HAP-1 (cell line): ENCODE measurements at regions not wholly inside any gene's neighbourhood (a gene's known extent, or its start where the extent isn't known, plus 50 kb on each side); places are given as distances from the start of the nearest gene placed in this dataset.

ENCODE experiments used
- DNase-seq, 2 experiments: peaks; one replicate each; pipeline ENCODE4 v3.0.0-alpha.2; 2016 to 2020; ENCODE audit warnings: low spot score in 2 of 2
- H3K27me3 ChIP-seq: fragments of 250-450 bp; sonication (Bioruptor Pico); 2 replicates; pipeline ENCODE4 v1.5.1; 2020; ENCODE audit warnings: low read depth, mild to moderate bottlenecking, moderate library complexity
- H3K36me3 ChIP-seq: fragments of 250-450 bp; sonication (Bioruptor Pico); replicated peaks from 2 replicates; pipeline ENCODE4 v1.5.1; 2020; ENCODE audit warnings: mild to moderate bottlenecking
- H3K4me1 ChIP-seq: fragments of 250-450 bp; sonication (Bioruptor Pico); 2 replicates; pipeline ENCODE4 v1.5.1; 2020; ENCODE audit warnings: mild to moderate bottlenecking
- H3K4me3 ChIP-seq: fragments of 250-450 bp; sonication (Bioruptor Pico); 2 replicates; pipeline ENCODE4 v1.5.1; 2020; ENCODE audit warnings: mild to moderate bottlenecking, moderate library complexity
- H3K9me3 ChIP-seq: fragments of 250-450 bp; sonication (Bioruptor Pico); 2 replicates; pipeline ENCODE4 v1.5.1; 2020; ENCODE audit warnings: mild to moderate bottlenecking, moderate library complexity
- in situ Hi-C: fragments of 300-500 bp; cut with MboI; formaldehyde crosslinking; loops from 3 replicates; pipeline ENCODE4 v1.14.3; 2020; ENCODE audit warnings: low sequenced_read_pairs, inconsistent platforms, mixed read lengths

- 0 out of 2 replicates have a peak, but pooled peaks cover 2% of the 10 kb centered on the region for H3K27me3 ChIP-seq
- no peak for DNase-seq
- H3K36me3 ChIP-seq = no peaks in the 10 kb centered on the region
- H3K4me1 ChIP-seq = no peaks in the 10 kb centered on the region
- H3K9me3 ChIP-seq = no peaks in the 10 kb centered on the region
- H3K4me3 ChIP-seq = no peak overlapping the region
- in situ Hi-C loops = no loop called here
These were observed 367.0 kb upstream of the MARCKS start for GRCh38 chr6:113489952-113490746.

- no peak for DNase-seq
- in situ Hi-C loops = no loop called here
- H3K4me1 ChIP-seq = no peaks in the 10 kb centered on the region
- no peaks in the 10 kb centered on the region for H3K9me3 ChIP-seq
- no peak overlapping the region for H3K4me3 ChIP-seq
- peaks cover 2% of the 10 kb centered on the region; the same call in 1 of the 2 replicates for H3K27me3 ChIP-seq
- no peaks in the 10 kb centered on the region for H3K36me3 ChIP-seq
These were observed 365.8 kb upstream of the MARCKS start for GRCh38 chr6:113491376-113491775.

GRCh38 chr6:113493991-113494390 lies 363.2 kb upstream of the MARCKS start:
- in situ Hi-C loops = no loop called here
- Histone ChIP-seq H3K9me3 (no peaks in the 10 kb centered on the region), H3K36me3 (no peaks in the 10 kb centered on the region), H3K4me3 (no peak overlapping the region), H3K27me3 (peaks cover 2% of the 10 kb centered on the region; the same call in 1 of the 2 replicates), H3K4me1 (no peaks in the 10 kb centered on the region)
- DNase-seq = no peak

GRCh38 chr6:113495521-113495920 lies 361.6 kb upstream of the MARCKS start:
- no peaks in the 10 kb centered on the region for H3K4me1 ChIP-seq
- no peaks in the 10 kb centered on the region for H3K9me3 ChIP-seq
- H3K36me3 ChIP-seq = no peaks in the 10 kb centered on the region
- H3K4me3 ChIP-seq = no peak overlapping the region
- in situ Hi-C loops = no loop called here
- peaks cover 2% of the 10 kb centered on the region; the same call in 1 of the 2 replicates for H3K27me3 ChIP-seq
- no peak for DNase-seq

- Histone ChIP-seq H3K36me3 (no peaks in the 10 kb centered on the region), H3K27me3 (peaks cover 2% of the 10 kb centered on the region; the same call in 1 of the 2 replicates), H3K4me3 (no peak overlapping the region), H3K4me1 (no peaks in the 10 kb centered on the region), H3K9me3 (no peaks in the 10 kb centered on the region)
- DNase-seq = no peak
- in situ Hi-C loops = no loop called here
These were observed 361.0 kb upstream of the MARCKS start for GRCh38 chr6:113496166-113496565.

GRCh38 chr6:113500221-113500620 lies 356.9 kb upstream of the MARCKS start:
- no peaks in the 10 kb centered on the region for H3K36me3 ChIP-seq
- H3K4me3 ChIP-seq = no peak overlapping the region
- H3K4me1 ChIP-seq = peaks cover 2% of the 10 kb centered on the region; the same call in 1 of the 2 replicates
- in situ Hi-C loops = no loop called here
- no peaks in the 10 kb centered on the region; the same call in 1 of the 2 replicates for H3K27me3 ChIP-seq
- DNase-seq = no peak
- H3K9me3 ChIP-seq = no peaks in the 10 kb centered on the region

GRCh38 chr6:113505084-113505699 lies 352.0 kb upstream of the MARCKS start:
- Histone ChIP-seq H3K9me3 (no peaks in the 10 kb centered on the region), H3K4me1 (peaks cover 2% of the 10 kb centered on the region; the same call in 1 of the 2 replicates), H3K36me3 (no peaks in the 10 kb centered on the region), H3K27me3 (no peaks in the 10 kb centered on the region), H3K4me3 (no peak overlapping the region)
- in situ Hi-C loops = no loop called here
- no peak for DNase-seq

GRCh38 chr6:113508249-113508648 lies 348.9 kb upstream of the MARCKS start:
- H3K4me3 ChIP-seq = no peak overlapping the region
- no peak for DNase-seq
- H3K4me1 ChIP-seq = no peaks in the 10 kb centered on the region
- no peaks in the 10 kb centered on the region for H3K36me3 ChIP-seq
- in situ Hi-C loops = no loop called here
- H3K9me3 ChIP-seq = no peaks in the 10 kb centered on the region
- no peaks in the 10 kb centered on the region for H3K27me3 ChIP-seq

- no peak for DNase-seq
- Histone ChIP-seq H3K9me3 (no peaks in the 10 kb centered on the region), H3K4me1 (no peaks in the 10 kb centered on the region), H3K4me3 (no peak overlapping the region), H3K36me3 (no peaks in the 10 kb centered on the region), H3K27me3 (no peaks in the 10 kb centered on the region)
- in situ Hi-C loops = no loop called here
These were observed 346.0 kb upstream of the MARCKS start for GRCh38 chr6:113511100-113511499.

- Histone ChIP-seq H3K4me3 (no peak overlapping the region), H3K4me1 (no peaks in the 10 kb centered on the region), H3K36me3 (no peaks in the 10 kb centered on the region), H3K9me3 (no peaks in the 10 kb centered on the region), H3K27me3 (no peaks in the 10 kb centered on the region)
- in situ Hi-C loops = no loop called here
- no peak for DNase-seq
These were observed 344.6 kb upstream of the MARCKS start for GRCh38 chr6:113512576-113512975.

GRCh38 chr6:113513086-113513485 lies 344.1 kb upstream of the MARCKS start:
- no peak for DNase-seq
- Histone ChIP-seq H3K4me3 (no peak overlapping the region), H3K36me3 (no peaks in the 10 kb centered on the region), H3K9me3 (no peaks in the 10 kb centered on the region), H3K27me3 (no peaks in the 10 kb centered on the region), H3K4me1 (no peaks in the 10 kb centered on the region)
- in situ Hi-C loops = no loop called here

GRCh38 chr6:113522376-113522775 lies 334.8 kb upstream of the MARCKS start:
- no peak for DNase-seq
- Histone ChIP-seq H3K9me3 (no peaks in the 10 kb centered on the region), H3K4me3 (no peak overlapping the region), H3K36me3 (no peaks in the 10 kb centered on the region), H3K4me1 (no peaks in the 10 kb centered on the region), H3K27me3 (no peaks in the 10 kb centered on the region)
- in situ Hi-C loops = no loop called here

- no peaks in the 10 kb centered on the region for H3K36me3 ChIP-seq
- H3K9me3 ChIP-seq = no peaks in the 10 kb centered on the region
- DNase-seq = no peak
- in situ Hi-C loops = no loop called here
- H3K27me3 ChIP-seq = no peaks in the 10 kb centered on the region
- H3K4me1 ChIP-seq = no peaks in the 10 kb centered on the region
- H3K4me3 ChIP-seq = no peak overlapping the region
These were observed 332.3 kb upstream of the MARCKS start for GRCh38 chr6:113524826-113525225.

GRCh38 chr6:113526553-113526952 lies 330.6 kb upstream of the MARCKS start:
- H3K9me3 ChIP-seq = no peaks in the 10 kb centered on the region
- in situ Hi-C loops = no loop called here
- no peaks in the 10 kb centered on the region for H3K4me1 ChIP-seq
- H3K4me3 ChIP-seq = no peak overlapping the region
- no peak for DNase-seq
- H3K27me3 ChIP-seq = no peaks in the 10 kb centered on the region
- no peaks in the 10 kb centered on the region for H3K36me3 ChIP-seq
